Mucosa of gallbladder (tissue), 1 donor: ENCODE measurements at regions not wholly inside any gene's neighbourhood (a gene's known extent, or its start where the extent isn't known, plus 50 kb on each side); places are given as distances from the start of the nearest gene placed in this dataset.

Experiments
- DNase-seq: peaks from one replicate; pipeline ENCODE4 v3.0.0-alpha.2; 2020; ENCODE audit warnings: low spot score
- donor health status: DM: no; HTN: no; CAD: no.

GRCh38 chr18:77444385-77444784 lies 194.7 kb downstream of the GALR1 start:
- DNase-seq, result no peak

GRCh38 chr18:77448046-77448445 lies 198.4 kb downstream of the GALR1 start:
- DNase-seq, result no peak

- no peak for DNase-seq
These were observed 205.4 kb downstream of the GALR1 start for GRCh38 chr18:77455004-77455403.

DNA sequence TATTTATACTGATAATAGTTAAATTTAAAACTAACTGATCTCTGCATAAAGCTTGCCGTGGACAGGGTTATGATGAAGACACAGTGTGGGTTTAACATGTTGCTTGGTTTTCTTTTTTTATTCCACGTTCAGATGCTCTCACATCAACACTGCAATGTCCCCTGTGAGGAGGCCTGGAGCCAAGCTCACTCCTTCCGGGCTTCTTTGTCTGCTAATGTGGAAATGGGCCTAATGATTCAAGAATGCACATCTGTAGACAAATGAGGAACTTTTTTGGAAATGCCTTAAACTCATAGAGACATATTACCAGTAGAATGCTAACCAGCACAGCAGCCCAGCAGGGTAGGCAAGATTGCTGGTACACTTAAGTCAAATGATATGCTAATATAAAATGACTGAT lies 208.0 kb downstream of the GALR1 start:
- DNase-seq, result no peak

GRCh38 chr18:77461062-77461688 lies 211.5 kb downstream of the GALR1 start:
- no peak for DNase-seq

GRCh38 chr18:77464917-77465316 lies 215.3 kb downstream of the GALR1 start:
- DNase-seq, result no peak

- no peak for DNase-seq
These were observed 217.2 kb downstream of the GALR1 start for GRCh38 chr18:77466890-77467289.

DNA sequence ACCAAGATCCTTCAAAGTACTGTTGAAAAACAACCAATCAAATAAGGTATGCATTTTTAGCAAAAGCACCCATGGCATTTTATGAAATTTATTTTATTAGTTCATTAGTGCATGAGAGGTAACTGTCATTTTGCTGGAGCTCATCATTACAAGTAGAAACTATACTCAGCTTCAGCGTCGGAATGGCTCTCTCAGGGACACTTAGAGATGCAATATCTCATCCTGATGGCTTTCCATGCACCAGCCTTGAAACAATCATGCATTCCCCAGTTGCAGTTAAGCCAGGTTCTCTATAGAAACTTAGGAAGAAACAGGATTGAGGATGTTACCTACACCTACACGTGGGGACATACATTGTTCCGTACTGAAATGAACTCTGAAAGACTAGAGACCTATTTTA lies 219.5 kb downstream of the GALR1 start:
- no peak for DNase-seq

- no peak for DNase-seq
These were observed 221.1 kb downstream of the GALR1 start for GRCh38 chr18:77470569-77471413.

GRCh38 chr18:77472509-77472908 lies 222.9 kb downstream of the GALR1 start:
- no peak for DNase-seq

DNA sequence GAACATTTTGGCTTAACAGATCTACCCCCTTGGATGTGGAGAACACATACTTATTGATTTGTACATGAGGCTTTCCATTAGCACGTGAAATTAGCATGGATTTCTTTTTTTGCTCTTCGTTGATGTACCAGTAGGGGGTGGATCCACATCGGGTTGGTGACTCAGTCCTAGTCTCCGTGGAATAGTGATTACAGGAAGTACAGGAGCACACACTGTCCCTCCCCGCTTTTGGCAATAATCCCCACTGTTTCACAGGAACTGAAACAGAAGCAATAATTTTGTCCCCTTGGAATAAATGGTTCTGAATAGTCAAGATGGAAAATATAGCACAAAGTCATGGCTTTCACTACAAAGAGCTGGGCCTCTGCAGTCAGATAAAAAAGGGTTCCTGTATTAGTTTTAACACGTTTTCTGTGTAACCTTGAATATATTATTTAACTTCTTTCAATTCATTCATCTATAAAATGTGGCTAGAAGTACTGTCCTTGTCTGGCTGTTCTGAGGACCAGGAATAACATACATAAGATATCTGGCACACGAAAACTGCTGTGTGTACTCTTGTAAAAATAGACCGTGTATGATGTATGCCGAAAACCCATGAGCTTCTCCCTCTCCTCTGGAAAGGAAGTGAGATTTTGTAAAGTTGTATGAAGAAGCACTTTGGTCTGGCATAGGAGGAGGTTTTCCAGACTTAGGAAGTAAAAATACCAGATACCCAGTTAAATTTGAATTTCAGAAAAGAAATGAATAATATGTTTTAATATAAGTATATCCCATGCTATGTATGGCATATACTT lies 229.2 kb downstream of the GALR1 start:
- DNase-seq, result peak; percentile 34

DNA sequence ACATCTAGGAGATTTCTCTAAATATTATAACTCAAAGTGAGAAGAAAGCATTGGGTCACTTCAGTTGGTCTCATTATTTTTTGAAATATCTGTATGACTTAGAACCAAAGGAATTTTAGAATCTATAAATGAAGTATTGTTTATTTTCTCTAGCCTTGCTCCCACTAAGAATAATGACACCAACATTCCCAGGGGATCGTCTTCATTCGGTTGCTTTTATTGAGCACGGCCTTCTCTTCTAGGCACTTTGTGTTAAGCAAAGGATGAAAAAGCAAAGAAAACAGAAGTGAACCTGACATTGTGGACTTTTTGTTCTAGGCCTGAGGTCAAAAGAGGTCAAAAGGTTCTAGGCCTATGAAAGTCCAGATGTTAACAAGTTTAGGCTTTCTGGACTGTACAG lies 231.9 kb downstream of the GALR1 start:
- DNase-seq, result no peak

DNA sequence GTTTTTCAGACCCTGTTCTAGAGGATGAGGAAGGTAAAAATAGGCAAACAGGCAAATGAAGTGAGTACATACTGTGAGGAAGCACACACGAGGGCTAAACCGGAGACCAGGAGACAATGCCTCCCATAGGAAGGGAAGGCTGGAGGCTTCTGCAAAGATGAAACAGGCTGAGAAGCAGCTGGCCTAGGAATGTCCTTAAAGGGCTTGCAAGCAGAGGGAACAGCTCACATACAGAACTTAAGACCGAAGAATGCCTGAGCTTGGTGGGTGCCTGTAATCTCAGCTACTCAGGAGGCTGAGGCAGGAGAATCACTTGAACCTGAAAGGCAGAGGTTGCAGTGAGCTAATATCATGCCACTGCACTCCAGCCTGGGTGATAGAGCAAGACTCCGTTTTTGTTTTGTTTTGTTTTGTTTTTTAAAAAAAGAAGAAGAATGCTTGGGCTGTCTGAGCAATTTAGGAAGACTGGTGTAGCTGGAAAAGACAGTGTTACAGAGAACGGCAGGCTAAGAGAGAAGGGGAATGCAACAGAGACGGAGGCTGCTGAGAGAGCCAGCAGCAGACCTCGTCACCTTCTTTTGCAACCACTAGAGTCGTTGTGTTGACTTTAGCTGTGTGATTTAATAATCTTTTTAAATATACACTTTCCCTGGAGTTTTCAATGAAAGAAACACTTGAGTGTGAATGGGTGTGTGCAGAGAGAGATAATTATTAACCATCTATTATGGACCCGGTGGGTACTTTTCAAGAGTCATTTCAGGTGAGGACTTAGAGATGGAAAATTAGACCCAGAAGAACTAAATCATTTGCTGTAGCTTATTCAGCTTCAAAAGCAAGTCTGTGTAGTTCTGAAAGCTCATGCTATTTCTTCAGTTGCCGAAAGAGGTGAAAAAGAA lies 232.8 kb downstream of the GALR1 start:
- no peak for DNase-seq

DNA sequence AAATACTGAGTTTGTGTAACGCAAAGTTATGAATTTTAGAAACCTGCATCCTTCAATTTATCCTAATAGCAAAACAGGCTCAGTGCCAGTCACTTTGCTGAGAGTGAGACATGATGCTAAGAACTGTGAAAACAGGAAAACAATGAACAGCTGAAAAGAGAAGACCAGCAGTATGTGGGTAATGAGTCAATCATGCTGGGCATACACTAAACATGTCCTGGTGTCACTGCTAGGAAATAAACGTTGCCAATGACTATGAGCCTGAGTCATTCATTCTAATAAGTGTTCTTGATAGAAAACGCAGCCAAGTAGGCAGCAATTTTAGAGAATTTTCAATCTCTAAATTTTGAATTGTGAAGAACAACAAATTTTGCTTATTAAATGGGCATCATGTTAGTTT lies 237.3 kb downstream of the GALR1 start:
- DNase-seq, result no peak

- DNase-seq, result no peak
These were observed 238.5 kb downstream of the GALR1 start for GRCh38 chr18:77487951-77488740.

DNA sequence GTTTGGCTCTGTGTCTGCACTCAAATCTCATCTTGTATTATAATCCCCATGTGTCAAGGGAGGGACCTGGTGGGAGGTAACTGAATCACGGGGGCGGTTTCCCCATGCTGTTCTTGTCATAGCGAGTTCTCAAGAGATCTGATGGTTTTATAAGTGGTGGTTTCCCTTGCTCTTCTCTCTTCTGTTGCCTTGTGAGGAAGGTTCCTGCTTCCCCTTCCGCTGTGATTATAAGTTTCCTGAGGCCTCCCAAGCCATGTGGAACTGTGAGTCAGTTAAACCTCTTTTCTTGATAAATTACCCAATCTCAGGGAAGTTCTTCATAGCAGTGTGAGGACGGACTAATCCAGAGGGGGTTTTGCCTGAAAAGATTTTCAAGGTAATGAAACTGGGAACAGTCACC lies 245.4 kb downstream of the GALR1 start:
- DNase-seq, result no peak

DNA sequence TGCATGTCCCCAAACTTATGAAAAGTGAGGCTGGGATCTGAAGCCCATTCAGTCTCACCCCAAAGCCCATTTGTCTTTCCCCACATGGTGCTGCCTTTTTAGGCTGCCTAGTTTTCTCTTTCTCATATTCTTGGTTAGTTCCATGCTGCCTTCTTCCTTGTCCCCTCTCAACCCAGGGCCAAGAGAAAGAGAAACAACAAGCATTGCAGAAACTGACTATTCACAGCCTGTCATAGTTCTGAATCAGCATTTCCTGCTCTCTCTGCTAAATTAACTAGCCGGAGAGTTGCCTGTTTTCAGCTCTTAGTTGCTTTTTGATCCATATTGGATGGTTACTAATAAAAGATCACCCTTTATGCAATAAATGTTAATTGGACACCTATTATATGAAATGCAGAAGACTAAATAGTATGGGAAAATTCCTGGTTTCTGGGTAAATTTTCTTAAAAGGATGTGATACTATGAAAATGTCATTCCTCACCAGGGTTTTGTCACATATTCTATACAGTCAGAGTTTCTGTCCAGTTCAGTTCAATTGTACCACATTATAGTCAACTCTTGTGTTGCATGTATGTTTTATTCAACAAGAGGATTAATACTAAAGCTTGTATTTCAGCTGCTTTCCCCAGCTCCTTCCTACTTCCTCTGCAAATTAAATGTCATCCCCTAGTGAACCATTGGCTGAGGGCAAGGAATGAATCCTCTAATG lies 246.5 kb downstream of the GALR1 start:
- no peak for DNase-seq

- no peak for DNase-seq
These were observed 251.6 kb downstream of the GALR1 start for GRCh38 chr18:77501266-77501665.

DNA sequence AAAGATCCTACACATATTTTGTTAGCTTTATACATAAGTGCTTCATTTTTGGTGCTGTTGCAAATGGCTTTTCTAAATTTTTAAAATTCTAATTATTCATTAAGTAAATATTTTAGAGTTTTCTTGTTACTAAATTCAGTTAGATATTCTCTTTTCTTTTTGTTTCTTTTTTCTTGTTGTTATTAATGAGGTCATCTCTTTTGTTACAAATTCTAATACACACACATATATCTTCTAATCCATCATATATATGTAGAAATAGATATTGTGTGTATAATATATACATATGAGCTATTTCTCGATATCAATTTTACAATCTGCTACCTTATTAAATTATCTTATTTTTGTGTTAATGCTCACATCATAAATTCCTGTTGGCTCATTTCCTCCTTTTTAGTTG lies 255.9 kb downstream of the GALR1 start:
- DNase-seq, result no peak

- DNase-seq, result no peak
These were observed 262.5 kb downstream of the GALR1 start for GRCh38 chr18:77512152-77512551.
